ENCODE measurements at regions not wholly inside any gene's neighbourhood (a gene's known extent, or its start where the extent isn't known, plus 50 kb on each side); places are given as distances from the start of the nearest gene placed in this dataset.
A peak's percentile ranks its signal among the peaks of the same experiment; 100 is the strongest.

GRCh38 chr13:77460195-77460594 is 75.3 kb upstream of the SCEL start:
- Histone ChIP-seq H3K4me1 (replicated peaks in 1 of 2) (no peaks in the 10 kb centered on the region), H3K36me3 (replicated peaks in 1 of 2) (no peaks in the 10 kb centered on the region), H3K27me3 (no peaks in the 10 kb centered on the region), H3K27ac (peak overlapping the region in 1 of 5 donors; percentile 18), H3K9me3 (replicated peaks in 1 of 3) (no peaks in the 10 kb centered on the region), H3K4me3 (no peak overlapping the region)
- TF ChIP-seq POLR2A (IDR thresholded peaks at IDR 0.05) (no peak), CTCF (IDR thresholded peaks at IDR 0.05) (no peak)
- intact Hi-C loops (cut with DNase I), result no loop called here
- WGBS, 4 donors, result 39 to 82% (median 62%) methylated on average over 2 of the region's 2 CpGs
- peak in 5 of 7 donors; percentile 19 to 50 (median 30) for DNase-seq

- DNase-seq, result no peak
- intact Hi-C loops (cut with DNase I), result no loop called here
- H3K27me3 ChIP-seq, result no peaks in the 10 kb centered on the region
- H3K36me3 ChIP-seq (replicated peaks in 1 of 2), result no peaks in the 10 kb centered on the region
- H3K4me3 ChIP-seq, result no peak overlapping the region
- no peaks in the 10 kb centered on the region for H3K9me3 ChIP-seq (replicated peaks in 1 of 3)
- 67 to 80% (median 73%) methylated on average over 3 of the region's 3 CpGs for WGBS, 4 donors
- TF ChIP-seq POLR2A (IDR thresholded peaks at IDR 0.05), result no peak
- H3K4me1 ChIP-seq (replicated peaks in 1 of 2), result no peaks in the 10 kb centered on the region
- no peak overlapping the region for H3K27ac ChIP-seq
Measured at GRCh38 chr13:77459592-77459991, 75.9 kb upstream of the SCEL start.

GRCh38 chr13:77458736-77459135 is 76.8 kb upstream of the SCEL start:
- H3K4me1 ChIP-seq (replicated peaks in 1 of 2), result no peaks in the 10 kb centered on the region
- H3K4me3 ChIP-seq, result no peak overlapping the region
- TF ChIP-seq POLR2A (IDR thresholded peaks at IDR 0.05) (no peak), CTCF (IDR thresholded peaks at IDR 0.05) (no peak)
- no peak for DNase-seq
- H3K27ac ChIP-seq, result no peak overlapping the region
- 16 to 39% (median 25%) methylated on average over 1 of the region's 1 CpG for WGBS, 4 donors
- H3K27me3 ChIP-seq, result no peaks in the 10 kb centered on the region
- intact Hi-C loops (cut with DNase I), result no loop called here
- no peaks in the 10 kb centered on the region for H3K36me3 ChIP-seq (replicated peaks in 1 of 2)
- no peaks in the 10 kb centered on the region for H3K9me3 ChIP-seq (replicated peaks in 1 of 3)

- Histone ChIP-seq H3K36me3 (replicated peaks in 1 of 2) (no peaks in the 10 kb centered on the region), H3K9me3 (replicated peaks in 1 of 3) (no peaks in the 10 kb centered on the region), H3K27ac (no peak overlapping the region), H3K4me3 (no peak overlapping the region), H3K4me1 (replicated peaks in 1 of 2) (no peaks in the 10 kb centered on the region), H3K27me3 (no peaks in the 10 kb centered on the region)
- TF ChIP-seq POLR2A (IDR thresholded peaks at IDR 0.05) (no peak), CTCF (IDR thresholded peaks at IDR 0.05) (no peak)
- DNase-seq, result no peak
- WGBS, 4 donors, result 48 to 62% (median 56%) methylated on average over 3 of the region's 3 CpGs
- intact Hi-C loops (cut with DNase I), result no loop called here
Measured at GRCh38 chr13:77457966-77458365, 77.5 kb upstream of the SCEL start.

GRCh38 chr13:77456271-77456670 is 79.2 kb upstream of the SCEL start:
- Histone ChIP-seq H3K27ac (no peak overlapping the region), H3K36me3 (replicated peaks in 1 of 2) (no peaks in the 10 kb centered on the region), H3K27me3 (no peaks in the 10 kb centered on the region), H3K4me3 (no peak overlapping the region), H3K4me1 (replicated peaks in 1 of 2) (no peaks in the 10 kb centered on the region), H3K9me3 (replicated peaks in 1 of 3) (no peaks in the 10 kb centered on the region)
- no peak for TF ChIP-seq CTCF (IDR thresholded peaks at IDR 0.05)
- TF ChIP-seq POLR2A (IDR thresholded peaks at IDR 0.05), result no peak
- 32 to 65% (median 53%) methylated on average over 1 of the region's 1 CpG for WGBS, 4 donors
- DNase-seq, result no peak
- intact Hi-C loops (cut with DNase I), result no loop called here

Data from adrenal gland (tissue), 9 donors.